GM12875 (cell line): ENCODE measurements at regions not wholly inside any gene's neighbourhood (a gene's known extent, or its start where the extent isn't known, plus 50 kb on each side); places are given as distances from the start of the nearest gene placed in this dataset.

ENCODE experiments used
- H3K4me3 ChIP-seq: one replicate; pipeline ENCODE4 v1.5.1; 2011; ENCODE audit warnings: low read depth, low read length, control low read depth
- CTCF ChIP-seq: IDR thresholded peaks from 2 replicates; pipeline ENCODE4 v1.5.1; 2011; ENCODE audit warnings: low read depth, mild to moderate bottlenecking, control low read depth, inconsistent platforms, low read length, moderate library complexity, borderline replicate concordance; ENCODE audit not compliant: insufficient read depth

DNA sequence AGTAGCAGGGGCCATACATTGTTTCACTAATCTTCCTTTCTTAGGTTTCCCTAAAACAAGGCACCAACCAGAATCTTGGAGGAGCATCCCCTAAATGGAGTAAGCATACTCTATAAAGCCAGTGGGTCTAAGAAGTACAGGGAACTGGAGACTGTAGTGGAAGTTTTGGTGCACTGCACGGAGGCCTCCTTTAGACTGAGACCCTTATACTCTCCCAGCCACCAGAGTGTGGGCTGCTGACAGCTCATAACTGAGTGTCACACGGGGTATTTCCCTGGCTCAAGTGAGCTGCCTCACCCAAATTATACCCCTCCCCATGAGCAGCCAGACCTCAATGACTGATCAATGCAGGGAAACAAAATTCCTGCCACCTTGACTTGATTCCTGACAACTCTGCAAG is 349.5 kb downstream of the NDFIP2 start:
- TF ChIP-seq CTCF, result no peak
- H3K4me3 ChIP-seq, result no peak overlapping the region

DNA sequence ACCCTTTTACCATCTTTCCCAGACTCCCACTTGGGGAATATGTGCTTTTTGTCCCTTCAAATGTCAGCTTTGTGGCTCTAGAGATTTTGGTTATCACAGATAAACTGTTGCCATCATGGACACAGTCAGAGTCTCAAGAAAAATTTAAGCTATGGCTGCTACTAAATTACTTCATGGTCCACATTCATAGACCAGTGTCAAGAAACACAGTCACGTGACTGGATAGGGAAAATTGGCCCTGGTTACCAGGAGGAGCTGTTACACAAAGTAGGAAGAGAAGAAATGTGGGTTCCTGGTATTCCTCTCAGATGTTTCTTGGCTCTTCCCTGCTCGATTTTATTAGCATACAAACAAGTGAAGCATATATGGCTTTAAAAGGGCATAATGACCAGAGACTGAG is 348.9 kb downstream of the NDFIP2 start:
- TF ChIP-seq CTCF, result no peak
- no peak overlapping the region for H3K4me3 ChIP-seq

DNA sequence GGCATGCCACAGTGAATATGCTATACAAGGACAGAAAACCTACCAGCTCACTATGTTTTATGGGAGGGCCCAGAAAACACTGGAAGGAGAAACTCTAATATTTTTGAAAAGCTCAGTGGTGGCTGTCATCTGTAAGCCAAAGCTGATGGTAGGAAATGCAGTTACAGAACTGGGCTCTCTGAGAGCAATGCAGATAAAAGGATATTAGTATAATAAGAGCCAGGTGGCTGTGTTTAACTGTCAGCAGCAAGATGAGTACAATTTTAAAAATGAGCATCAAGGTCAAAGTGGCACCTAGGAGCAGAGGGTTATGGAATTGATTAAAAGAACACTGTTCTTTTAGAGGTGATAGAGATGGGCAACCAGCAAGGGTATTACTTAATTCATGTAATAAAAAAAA is 345.0 kb downstream of the NDFIP2 start:
- H3K4me3 ChIP-seq, result no peak overlapping the region
- TF ChIP-seq CTCF, result no peak

DNA sequence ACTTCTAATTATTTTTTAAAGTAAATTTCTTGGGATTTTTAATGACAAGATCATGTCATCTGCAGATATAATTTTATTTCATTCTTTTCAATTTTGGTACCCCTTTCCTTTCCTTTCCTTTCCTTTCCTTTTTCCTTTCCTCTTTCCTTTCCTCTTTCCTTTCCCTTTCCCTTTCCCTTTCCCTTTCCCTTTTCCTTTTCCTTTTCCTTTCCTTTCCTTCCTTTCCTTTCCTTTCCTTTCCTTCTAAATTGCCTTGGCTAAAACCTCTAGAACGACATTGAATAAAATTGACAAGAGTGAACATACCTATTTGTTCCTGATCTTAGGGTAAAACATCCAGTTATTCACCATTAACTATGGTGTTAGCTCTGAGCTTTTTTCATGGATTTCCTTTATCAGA is 334.1 kb downstream of the NDFIP2 start:
- H3K4me3 ChIP-seq, result no peak overlapping the region
- no peak for TF ChIP-seq CTCF

GRCh38 chr13:79812070-79812850 is 331.3 kb downstream of the NDFIP2 start:
- H3K4me3 ChIP-seq, result no peak overlapping the region
- no peak for TF ChIP-seq CTCF

GRCh38 chr13:79811170-79811569 is 330.2 kb downstream of the NDFIP2 start:
- TF ChIP-seq CTCF, result no peak
- no peak overlapping the region for H3K4me3 ChIP-seq

DNA sequence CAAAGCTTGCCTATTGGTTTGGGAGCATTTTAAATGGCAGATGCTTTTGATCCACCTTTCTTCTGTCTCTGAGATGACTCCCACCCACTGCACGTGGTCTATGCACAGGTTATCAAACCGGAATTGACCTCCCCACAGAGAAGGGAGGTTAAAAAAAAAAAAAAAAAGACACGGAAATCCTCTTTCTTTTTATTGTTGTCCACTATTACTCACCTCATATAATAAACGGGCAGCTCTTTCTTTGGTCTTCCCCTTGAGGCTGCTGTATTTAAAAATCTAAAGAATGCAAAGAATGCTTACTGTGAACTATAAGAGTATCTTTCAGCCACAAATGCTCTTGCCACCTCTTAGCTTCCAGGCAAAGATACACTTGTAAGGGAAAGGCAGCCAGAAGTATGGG is 329.7 kb downstream of the NDFIP2 start:
- no peak overlapping the region for H3K4me3 ChIP-seq
- no peak for TF ChIP-seq CTCF
